ENCODE measurements at regions not wholly inside any gene's neighbourhood (a gene's known extent, or its start where the extent isn't known, plus 50 kb on each side); places are given as distances from the start of the nearest gene placed in this dataset.
"Not testable (repeated sequence)": the region's sequence is repeated elsewhere in the genome, so short reads cannot be mapped to it uniquely, and the experiment has no call there.

GRCh38 chr6:71619836-71620235 lies 266.5 kb upstream of the RIMS1 start:
- 73 to 81% (median 79%) methylated on average over 4 of the region's 4 CpGs for WGBS, 3 donors
- no peak overlapping the region for H3K27ac ChIP-seq (ENCODE audit: low read depth, low read length)

- 47 to 52% (median 51%) methylated on average over 3 of the region's 3 CpGs for WGBS, 3 donors
- H3K27ac ChIP-seq (ENCODE audit: low read depth, low read length), result no peak overlapping the region
Measured at GRCh38 chr6:71621918-71622519, 264.3 kb upstream of the RIMS1 start.

- WGBS, 3 donors, result 59 to 76% (median 69%) methylated on average over 2 of the region's 2 CpGs
- H3K27ac ChIP-seq (ENCODE audit: low read depth, low read length), result no peak overlapping the region
Measured at GRCh38 chr6:71642120-71642519, 244.2 kb upstream of the RIMS1 start.

GRCh38 chr6:71642793-71643192 lies 243.6 kb upstream of the RIMS1 start:
- no peak overlapping the region for H3K27ac ChIP-seq (ENCODE audit: low read depth, low read length)
- WGBS, 3 donors, result 87 to 95% (median 94%) methylated on average over 4 of the region's 4 CpGs

GRCh38 chr6:71645299-71645698 lies 241.1 kb upstream of the RIMS1 start:
- WGBS, 3 donors, result 64 to 97% (median 89%) methylated on average over 3 of the region's 3 CpGs
- no peak overlapping the region for H3K27ac ChIP-seq (ENCODE audit: low read depth, low read length)

- H3K27ac ChIP-seq (ENCODE audit: low read depth, low read length), result no peak overlapping the region
- WGBS, 3 donors, result 56 to 78% (median 67%) methylated on average over 2 of the region's 2 CpGs
Measured at GRCh38 chr6:71649915-71650314, 236.4 kb upstream of the RIMS1 start.

- 49 to 62% (median 53%) methylated on average over 2 of the region's 2 CpGs for WGBS, 3 donors
- no peak overlapping the region for H3K27ac ChIP-seq (ENCODE audit: low read depth, low read length)
Measured at GRCh38 chr6:71651636-71652035, 234.7 kb upstream of the RIMS1 start.

GRCh38 chr6:71656121-71656520 lies 230.2 kb upstream of the RIMS1 start:
- 12 to 66% (median 51%) methylated on average over 1 of the region's 1 CpG for WGBS, 3 donors
- H3K27ac ChIP-seq (ENCODE audit: low read depth, low read length), result no peak overlapping the region

GRCh38 chr6:71665931-71666330 lies 220.4 kb upstream of the RIMS1 start:
- H3K27ac ChIP-seq (ENCODE audit: low read depth, low read length), result no peak overlapping the region
- 53 to 73% (median 59%) methylated on average over 3 of the region's 3 CpGs for WGBS, 3 donors

- H3K27ac ChIP-seq (ENCODE audit: low read depth, low read length), result no peak overlapping the region
- 56 to 69% (median 58%) methylated on average over 2 of the region's 2 CpGs for WGBS, 3 donors
Measured at GRCh38 chr6:71672876-71673275, 213.5 kb upstream of the RIMS1 start.

GRCh38 chr6:71675386-71675785 lies 211.0 kb upstream of the RIMS1 start:
- H3K27ac ChIP-seq (ENCODE audit: low read depth, low read length), result no peak overlapping the region

GRCh38 chr6:71676298-71676697 lies 210.1 kb upstream of the RIMS1 start:
- no peak overlapping the region for H3K27ac ChIP-seq (ENCODE audit: low read depth, low read length)

More at GRCh38 chr6:71675386-71675785, 211.0 kb upstream of the RIMS1 start:
- 3 to 41% (median 38%) methylated on average over 1 of the region's 1 CpG for WGBS, 3 donors

GRCh38 chr6:71678091-71678490 lies 208.3 kb upstream of the RIMS1 start:
- no peak overlapping the region for H3K27ac ChIP-seq (ENCODE audit: low read depth, low read length)
- 64 to 82% (median 81%) methylated on average over 3 of the region's 3 CpGs for WGBS, 3 donors

- 44 to 88% (median 72%) methylated on average over 2 of the region's 2 CpGs for WGBS, 3 donors
- no peak overlapping the region for H3K27ac ChIP-seq (ENCODE audit: low read depth, low read length)
Measured at GRCh38 chr6:71681234-71681867, 205.0 kb upstream of the RIMS1 start.

- 90 to 93% (median 90%) methylated on average over 23 of the region's 23 CpGs for WGBS, 3 donors
- H3K27ac ChIP-seq (ENCODE audit: low read depth, low read length), result not testable (repeated sequence)
Measured at GRCh38 chr6:71686021-71686677, 200.2 kb upstream of the RIMS1 start.

- WGBS, 3 donors, result 85 to 92% (median 89%) methylated on average over 2 of the region's 2 CpGs
- H3K27ac ChIP-seq (ENCODE audit: low read depth, low read length), result no peak overlapping the region
Measured at GRCh38 chr6:71698702-71699101, 187.6 kb upstream of the RIMS1 start.

- H3K27ac ChIP-seq (ENCODE audit: low read depth, low read length), result no peak overlapping the region
- WGBS, 3 donors, result 20 to 32% (median 29%) methylated on average over 1 of the region's 1 CpG
Measured at GRCh38 chr6:71706523-71706922, 179.8 kb upstream of the RIMS1 start.

GRCh38 chr6:71707059-71707458 lies 179.3 kb upstream of the RIMS1 start:
- no peak overlapping the region for H3K27ac ChIP-seq (ENCODE audit: low read depth, low read length)
- 45 to 82% (median 76%) methylated on average over 3 of the region's 3 CpGs for WGBS, 3 donors

- 44 to 61% (median 58%) methylated on average over 3 of the region's 3 CpGs for WGBS, 3 donors
Measured at GRCh38 chr6:71720705-71721104, 165.6 kb upstream of the RIMS1 start.

GRCh38 chr6:71721642-71722041 lies 164.7 kb upstream of the RIMS1 start:
- H3K27ac ChIP-seq (ENCODE audit: low read depth, low read length), result no peak overlapping the region
- 48 to 55% (median 54%) methylated on average over 1 of the region's 1 CpG for WGBS, 3 donors

More at GRCh38 chr6:71720705-71721104, 165.6 kb upstream of the RIMS1 start:
- H3K27ac ChIP-seq (ENCODE audit: low read depth, low read length), result no peak overlapping the region
